H1 (cell line): ENCODE measurements at regions not wholly inside any gene's neighbourhood (a gene's known extent, or its start where the extent isn't known, plus 50 kb on each side); places are given as distances from the start of the nearest gene placed in this dataset.

Source experiments
- CTCF ChIA-PET: fragments of 300-600 bp; sonication (Branson Sonifier 250); formaldehyde crosslinking; loops from one replicate; lab custom pipeline; 2021; ENCODE audit not compliant: partially characterized antibody; lab: Charles Lee
- POLR2A ChIA-PET: fragments of 300-600 bp; sonication (Branson Sonifier 250); formaldehyde crosslinking; loops from one replicate; lab custom pipeline; 2021; ENCODE audit warnings: inconsistent platforms; ENCODE audit not compliant: partially characterized antibody; lab: Charles Lee
- DNase-seq, 2 experiments: peaks; one replicate each; pipeline versions ENCODE4 v3.0.0 to v3.0.0-alpha.2; 2010 to 2022; ENCODE audit warnings: low spot score in 2 of 2, low read depth in 1 of 2, mixed read lengths in 1 of 2
- FAIRE-seq: peaks from 2 replicates; lab custom pipeline; 2011; peaks lifted over from hg19 to GRCh38; lab: Jason Lieb, UNC
- H2AFZ ChIP-seq: 2 replicates; pipeline ENCODE4 v1.8.1; 2012; ENCODE audit warnings: low read length, inconsistent platforms
- H2AK5ac ChIP-seq: 2 replicates; pipeline ENCODE4 v1.6.1; 2013; ENCODE audit warnings: low read depth, low read length
- H2BK120ac ChIP-seq: replicated peaks from 2 replicates; pipeline ENCODE3; 2013; ENCODE audit warnings: low read depth, low read length, inconsistent platforms
- H2BK12ac ChIP-seq: 2 replicates; pipeline ENCODE4 v1.6.1; 2013; ENCODE audit warnings: low read depth, low read length
- H2BK15ac ChIP-seq: 2 replicates; pipeline ENCODE4 v1.6.1; 2013; ENCODE audit warnings: low read length
- H2BK20ac ChIP-seq: 2 replicates; pipeline ENCODE4 v1.6.1; 2013; ENCODE audit warnings: low read length
- H2BK5ac ChIP-seq: 2 replicates; pipeline ENCODE4 v1.6.1; 2013; ENCODE audit warnings: low read depth, low read length
- H3K14ac ChIP-seq: 2 replicates; pipeline ENCODE4 v1.6.1; 2013; ENCODE audit warnings: inconsistent platforms; ENCODE audit not compliant: insufficient read length
- H3K18ac ChIP-seq: 2 replicates; pipeline ENCODE4 v1.6.1; 2013; ENCODE audit warnings: low read length; ENCODE audit errors: extremely low read depth
- H3K23ac ChIP-seq: 2 replicates; pipeline ENCODE4 v1.6.1; 2013; ENCODE audit warnings: inconsistent platforms; ENCODE audit not compliant: insufficient read length
- H3K23me2 ChIP-seq: 2 replicates; pipeline ENCODE4 v1.6.1; 2013; ENCODE audit warnings: low read depth, low read length
- H3K27ac ChIP-seq: 2 replicates; pipeline ENCODE4 v1.6.1; 2011; ENCODE audit warnings: low read depth, low read length, inconsistent platforms
- H3K27me3 ChIP-seq, 4 experiments: replicated peaks in 1 of 4; 1 replicate in 1 of 4; 2 replicates in 3 of 4; pipeline versions ENCODE4 v1.6.1 to v1.8.1; 2011 to 2013; ENCODE audit warnings: low read length in 3 of 4, mild to moderate bottlenecking in 3 of 4, inconsistent platforms in 2 of 4, mixed read lengths in 2 of 4, moderate library complexity in 1 of 4; ENCODE audit not compliant: control insufficient read depth in 3 of 4, insufficient read depth in 3 of 4; ENCODE audit errors: extremely low read depth in 1 of 4
- H3K36me3 ChIP-seq, 4 experiments: 2 replicates each; pipeline versions ENCODE4 v1.6.1 to v1.8.1; 2011 to 2013; ENCODE audit warnings: mild to moderate bottlenecking in 4 of 4, low read length in 3 of 4, moderate library complexity in 2 of 4, control low read depth in 1 of 4, inconsistent platforms in 1 of 4; ENCODE audit not compliant: insufficient read depth in 4 of 4, control insufficient read depth in 2 of 4
- H3K4ac ChIP-seq: replicated peaks from 2 replicates; pipeline ENCODE3; 2013; ENCODE audit warnings: low read length, low read depth, mixed read lengths, inconsistent platforms; ENCODE audit not compliant: insufficient read length
- H3K4me1 ChIP-seq, 4 experiments: replicated peaks in 1 of 4; 1 replicate in 1 of 4; 2 replicates in 3 of 4; pipeline versions ENCODE4 v1.6.1 to v1.8.1; 2011 to 2013; ENCODE audit warnings: low read length in 3 of 4, inconsistent platforms in 2 of 4, mixed read lengths in 1 of 4; ENCODE audit not compliant: insufficient read depth in 4 of 4, control insufficient read depth in 3 of 4
- H3K4me2 ChIP-seq, 2 experiments: 2 replicates each; pipeline versions ENCODE4 v1.6.1 to v1.8.1; 2011 to 2013; ENCODE audit warnings: low read depth in 2 of 2, low read length in 2 of 2, control low read depth in 1 of 2, inconsistent platforms in 1 of 2, mild to moderate bottlenecking in 1 of 2; ENCODE audit not compliant: insufficient read depth in 1 of 2
- H3K4me3 ChIP-seq, 4 experiments: fragments of 200-600, 300-600 bp in 1 of 4; sonication (generic), shearing (Covaris generic), sonication (Bioruptor Twin) in 1 of 4; 2 replicates each; pipeline versions ENCODE4 v1.5.1 to v1.8.1; 2011 to 2016; ENCODE audit warnings: low read length in 4 of 4, low read depth in 3 of 4, control low read depth in 2 of 4, inconsistent platforms in 2 of 4, mild to moderate bottlenecking in 2 of 4, mixed read lengths in 1 of 4, moderate library complexity in 1 of 4; ENCODE audit not compliant: insufficient read depth in 2 of 4; ENCODE audit errors: extremely low read depth in 1 of 4
- H3K56ac ChIP-seq: replicated peaks from 2 replicates; pipeline ENCODE3; 2013; ENCODE audit warnings: low read depth, mild to moderate bottlenecking, mixed read lengths, low read length, inconsistent platforms; ENCODE audit not compliant: insufficient read length
- H3K79me1 ChIP-seq: 2 replicates; pipeline ENCODE4 v1.6.1; 2013; ENCODE audit warnings: low read depth, low read length, control low read depth
- H3K79me2 ChIP-seq, 2 experiments: 2 replicates each; pipeline versions ENCODE4 v1.6.1 to v1.8.1; 2012 to 2013; ENCODE audit warnings: low read length in 2 of 2, mild to moderate bottlenecking in 2 of 2, inconsistent platforms in 1 of 2; ENCODE audit not compliant: insufficient read depth in 2 of 2, control insufficient read depth in 1 of 2
- H3K9ac ChIP-seq, 4 experiments: replicated peaks in 1 of 4; 1 replicate in 1 of 4; 2 replicates in 3 of 4; pipeline versions ENCODE4 v1.6.1 to v1.8.1; 2011 to 2013; ENCODE audit warnings: low read depth in 3 of 4, low read length in 3 of 4, control low read depth in 2 of 4, mild to moderate bottlenecking in 2 of 4, moderate library complexity in 2 of 4, inconsistent platforms in 1 of 4; ENCODE audit errors: extremely low read depth in 1 of 4
- H3K9me3 ChIP-seq, 2 experiments: 2 replicates each; pipeline versions ENCODE4 v1.6.1 to v1.8.1; 2012 to 2013; ENCODE audit warnings: mild to moderate bottlenecking in 2 of 2, moderate library complexity in 2 of 2, control low read depth in 1 of 2, inconsistent platforms in 1 of 2, low read depth in 1 of 2, low read length in 1 of 2, mixed read lengths in 1 of 2; ENCODE audit not compliant: insufficient read depth in 2 of 2
- H4K20me1 ChIP-seq, 2 experiments: replicated peaks in 1 of 2; 2 replicates each; pipeline versions ENCODE3 to v1.8.1; 2011 to 2013; ENCODE audit warnings: inconsistent platforms in 2 of 2, low read length in 2 of 2, mild to moderate bottlenecking in 1 of 2; ENCODE audit not compliant: insufficient read depth in 2 of 2, control insufficient read depth in 1 of 2
- H4K5ac ChIP-seq: 2 replicates; pipeline ENCODE4 v1.6.1; 2013; ENCODE audit warnings: low read length, low read depth, mixed read lengths, inconsistent platforms; ENCODE audit not compliant: insufficient read length
- H4K8ac ChIP-seq: 2 replicates; pipeline ENCODE4 v1.8.0; 2013; ENCODE audit warnings: mild to moderate bottlenecking, moderate library complexity, low read length, inconsistent platforms; ENCODE audit not compliant: insufficient read depth; ENCODE audit errors: extremely low read depth
- H4K91ac ChIP-seq: replicated peaks from 2 replicates; pipeline ENCODE3; 2013; ENCODE audit warnings: low read length, mixed read lengths, inconsistent platforms; ENCODE audit not compliant: insufficient read length
- BACH1 ChIP-seq: IDR thresholded peaks from 2 replicates; pipeline ENCODE4 v1.6.1; 2012; ENCODE audit warnings: low read length, improper control_type of control experiment
- BCL11A ChIP-seq, 2 experiments: IDR thresholded peaks; one replicate each; pipeline ENCODE4 v1.6.1; 2011; ENCODE audit warnings: low read depth in 2 of 2, low read length in 2 of 2, mild to moderate bottlenecking in 2 of 2
- CBX5 ChIP-seq: fragments of 300-800, 300-1000 bp; sonication (generic); IDR thresholded peaks from 2 replicates; pipeline ENCODE4 v1.7.1; 2016; ENCODE audit warnings: antibody characterized with exemption, low read length, low read depth
- CHD1 ChIP-seq: IDR thresholded peaks from 2 replicates; pipeline ENCODE4 v1.6.1; 2012; ENCODE audit warnings: low read depth, low read length, improper control_type of control experiment
- MAFK ChIP-seq: IDR thresholded peaks from 2 replicates; pipeline ENCODE4 v1.6.1; 2012; ENCODE audit warnings: low read depth, mild to moderate bottlenecking, improper control_type of control experiment, low read length
- RFX5 ChIP-seq: IDR thresholded peaks from 2 replicates; pipeline ENCODE4 v1.6.1; 2011; ENCODE audit warnings: low read depth, low read length, improper control_type of control experiment, borderline replicate concordance
- TAF1 ChIP-seq: IDR thresholded peaks from 2 replicates; pipeline ENCODE4 v1.6.1; 2011; ENCODE audit warnings: mild to moderate bottlenecking, low read depth, low read length
- WGBS, 2 experiments: shearing (Covaris generic) in 1 of 2; methylation state at CpG; one replicate each; pipeline versions ENCODE4 v1.1.6 to v1.1.7; 2013 to 2015; ENCODE audit warnings: low lambda C conversion rate in 2 of 2, mixed read lengths in 2 of 2, inconsistent platforms in 1 of 2, low coverage in 1 of 2, missing lambda C conversion rate in 1 of 2; ENCODE audit not compliant: insufficient replicate concordance in 2 of 2, insufficient coverage in 1 of 2, insufficient read length in 1 of 2; ENCODE audit errors: extremely low coverage in 1 of 2, missing lambda C conversion rate in 1 of 2; 5-methylcytosine and 5-hydroxymethylcytosine counted together
- TF ChIP-seq, protein P1 (sequence below): IDR thresholded peaks from 2 replicates; pipeline ENCODE4 v1.6.1; 2012; ENCODE audit warnings: inconsistent platforms
- TF ChIP-seq, protein P2 (sequence below): IDR thresholded peaks from 2 replicates; pipeline ENCODE4 v1.6.1; 2012; ENCODE audit warnings: low read length, inconsistent platforms
- TF ChIP-seq, protein P3 (sequence below), 3 experiments: IDR thresholded peaks; 1 replicate in 2 of 3; 2 replicates in 1 of 3; pipeline versions ENCODE4 v1.5.1 to v1.6.1; 2011; ENCODE audit warnings: low read length in 3 of 3, mild to moderate bottlenecking in 3 of 3, inconsistent platforms in 2 of 3, low read depth in 1 of 3, moderate library complexity in 1 of 3; ENCODE audit not compliant: insufficient read depth in 1 of 3; ENCODE audit errors: control extremely low read depth in 1 of 3

DNA sequence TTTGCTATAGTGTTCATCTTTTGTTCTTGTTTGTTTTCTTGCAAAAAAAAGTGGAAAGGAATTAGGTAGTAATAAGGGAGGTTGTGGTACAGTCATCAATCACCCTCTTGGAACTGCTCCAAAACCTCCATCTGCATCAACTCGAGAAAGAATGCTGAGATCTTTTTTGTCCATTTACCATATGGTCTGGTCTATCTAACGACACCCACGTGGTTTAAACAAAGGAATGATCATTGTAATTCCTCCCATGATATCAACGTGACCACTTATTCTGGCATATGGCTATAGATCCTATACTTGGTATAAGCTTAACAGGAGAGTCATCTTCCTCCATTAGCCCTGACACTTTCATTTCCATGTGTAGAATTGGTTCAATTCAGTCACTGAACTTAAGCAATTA, 1025.3 kb upstream of the NXPH2 start:
- Histone ChIP-seq H3K4me3 (no peak overlapping the region), H4K20me1 (no peaks in the 10 kb centered on the region), H2BK120ac (no peak overlapping the region), H3K56ac (no peak overlapping the region), H2BK20ac (no peak overlapping the region), H3K79me2 (no peaks in the 10 kb centered on the region), H2AFZ (0 out of 2 replicates have a peak overlapping the region, but pooled peaks have one; percentile 51), H2BK5ac (no peak overlapping the region), H2AK5ac (no peak overlapping the region), H3K14ac (no peak overlapping the region), H3K4me2 (no peak overlapping the region), H3K4me1 (no peaks in the 10 kb centered on the region), H3K18ac (no peak overlapping the region), H3K23ac (no peak overlapping the region), H3K36me3 (no peaks in the 10 kb centered on the region), H3K4ac (no peak overlapping the region), H3K9ac (no peak overlapping the region), H3K23me2 (no peaks in the 10 kb centered on the region; the same call in 1 of the 2 replicates), H3K79me1 (no peaks in the 10 kb centered on the region), H3K27ac (no peak overlapping the region), H2BK12ac (no peak overlapping the region), H4K8ac (no peak overlapping the region), H4K5ac (no peak overlapping the region), H3K9me3 (no peaks in the 10 kb centered on the region), H3K27me3 (no peaks in the 10 kb centered on the region), H2BK15ac (no peak overlapping the region), H4K91ac (no peak overlapping the region)
- ChIA-PET CTCF (no interaction called here), POLR2A (no interaction called here)
- WGBS, 2 experiments: 90% methylated on average over 4 of the region's 4 CpGs; no CpG with 5 or more reads in 1 of the 2 experiments
- no peak for DNase-seq
- no peak for FAIRE-seq
- TF ChIP-seq TAF1 (no peak), CBX5 (no peak), BCL11A (IDR thresholded peaks at IDR 0.05; ENCODE audit: low read depth in 2 of 2, low read length in 2 of 2) (no peak), MAFK (no peak), BACH1 (no peak), RFX5 (no peak), CHD1 (no peak)
- TF ChIP-seq, protein P1, sequence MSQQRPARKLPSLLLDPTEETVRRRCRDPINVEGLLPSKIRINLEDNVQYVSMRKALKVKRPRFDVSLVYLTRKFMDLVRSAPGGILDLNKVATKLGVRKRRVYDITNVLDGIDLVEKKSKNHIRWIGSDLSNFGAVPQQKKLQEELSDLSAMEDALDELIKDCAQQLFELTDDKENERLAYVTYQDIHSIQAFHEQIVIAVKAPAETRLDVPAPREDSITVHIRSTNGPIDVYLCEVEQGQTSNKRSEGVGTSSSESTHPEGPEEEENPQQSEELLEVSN: no peak
- TF ChIP-seq, protein P2, sequence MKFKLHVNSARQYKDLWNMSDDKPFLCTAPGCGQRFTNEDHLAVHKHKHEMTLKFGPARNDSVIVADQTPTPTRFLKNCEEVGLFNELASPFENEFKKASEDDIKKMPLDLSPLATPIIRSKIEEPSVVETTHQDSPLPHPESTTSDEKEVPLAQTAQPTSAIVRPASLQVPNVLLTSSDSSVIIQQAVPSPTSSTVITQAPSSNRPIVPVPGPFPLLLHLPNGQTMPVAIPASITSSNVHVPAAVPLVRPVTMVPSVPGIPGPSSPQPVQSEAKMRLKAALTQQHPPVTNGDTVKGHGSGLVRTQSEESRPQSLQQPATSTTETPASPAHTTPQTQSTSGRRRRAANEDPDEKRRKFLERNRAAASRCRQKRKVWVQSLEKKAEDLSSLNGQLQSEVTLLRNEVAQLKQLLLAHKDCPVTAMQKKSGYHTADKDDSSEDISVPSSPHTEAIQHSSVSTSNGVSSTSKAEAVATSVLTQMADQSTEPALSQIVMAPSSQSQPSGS: no peak
- TF ChIP-seq, protein P3, sequence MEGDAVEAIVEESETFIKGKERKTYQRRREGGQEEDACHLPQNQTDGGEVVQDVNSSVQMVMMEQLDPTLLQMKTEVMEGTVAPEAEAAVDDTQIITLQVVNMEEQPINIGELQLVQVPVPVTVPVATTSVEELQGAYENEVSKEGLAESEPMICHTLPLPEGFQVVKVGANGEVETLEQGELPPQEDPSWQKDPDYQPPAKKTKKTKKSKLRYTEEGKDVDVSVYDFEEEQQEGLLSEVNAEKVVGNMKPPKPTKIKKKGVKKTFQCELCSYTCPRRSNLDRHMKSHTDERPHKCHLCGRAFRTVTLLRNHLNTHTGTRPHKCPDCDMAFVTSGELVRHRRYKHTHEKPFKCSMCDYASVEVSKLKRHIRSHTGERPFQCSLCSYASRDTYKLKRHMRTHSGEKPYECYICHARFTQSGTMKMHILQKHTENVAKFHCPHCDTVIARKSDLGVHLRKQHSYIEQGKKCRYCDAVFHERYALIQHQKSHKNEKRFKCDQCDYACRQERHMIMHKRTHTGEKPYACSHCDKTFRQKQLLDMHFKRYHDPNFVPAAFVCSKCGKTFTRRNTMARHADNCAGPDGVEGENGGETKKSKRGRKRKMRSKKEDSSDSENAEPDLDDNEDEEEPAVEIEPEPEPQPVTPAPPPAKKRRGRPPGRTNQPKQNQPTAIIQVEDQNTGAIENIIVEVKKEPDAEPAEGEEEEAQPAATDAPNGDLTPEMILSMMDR (IDR thresholded peaks at IDR 0.05; ENCODE audit: control extremely low read depth in 1 of 3, insufficient read depth in 1 of 3, low read depth in 1 of 3, low read length in 3 of 3): no peak
